ENCODE measurements at regions not wholly inside any gene's neighbourhood (a gene's known extent, or its start where the extent isn't known, plus 50 kb on each side); places are given as distances from the start of the nearest gene placed in this dataset.

GRCh38 chr4:62791386-62791785, 1591.3 kb downstream of the ADGRL3 start:
- ATAC-seq (no peak), DNase-seq (no peak)
- no peak overlapping the region for H3K27ac ChIP-seq (ENCODE audit: low read length)
- no peaks in the 10 kb centered on the region for H3K4me1 ChIP-seq (ENCODE audit: control insufficient read depth, insufficient read depth, low read length)
- 75% methylated on average over 2 of the region's 2 CpGs for WGBS
- H3K27me3 ChIP-seq (ENCODE audit: control insufficient read depth, insufficient read depth) = no peaks in the 10 kb centered on the region
- no peaks in the 10 kb centered on the region for H3K9me3 ChIP-seq (ENCODE audit: control insufficient read depth, low read length)
- no peak overlapping the region for H3K4me3 ChIP-seq (ENCODE audit: low read length)
- intact Hi-C loops (cut with DNase I) = no loop called here

DNA sequence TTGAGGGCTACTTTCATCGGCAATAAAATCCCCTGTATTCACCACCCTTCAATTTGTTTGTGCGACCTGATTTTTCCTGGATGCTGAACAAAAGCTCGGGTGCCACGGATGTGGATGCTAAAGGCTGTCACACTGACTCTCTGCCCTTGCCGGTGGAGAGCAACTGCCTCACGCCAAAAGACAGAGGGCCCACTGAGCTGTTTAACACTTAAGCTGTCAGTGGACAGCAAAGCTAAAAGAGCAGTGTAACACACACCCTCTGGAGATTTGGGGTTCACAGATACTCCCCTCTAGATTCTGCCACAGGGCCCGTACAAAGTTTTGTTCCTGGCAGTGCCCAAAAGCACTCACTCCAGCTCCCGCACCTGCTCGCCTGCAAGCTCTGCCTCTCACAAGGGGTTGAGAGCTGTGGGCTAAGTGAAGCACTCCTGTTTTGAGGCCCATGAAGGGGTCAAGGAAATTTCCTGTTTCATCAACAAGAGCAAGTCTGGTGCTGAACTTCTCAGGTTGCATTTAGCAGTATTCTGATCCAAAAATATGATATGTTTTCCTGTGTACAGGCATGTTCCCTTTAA, 1571.9 kb downstream of the ADGRL3 start:
- Histone ChIP-seq H3K27ac (ENCODE audit: low read length) (no peak overlapping the region), H3K27me3 (ENCODE audit: control insufficient read depth, insufficient read depth) (no peaks in the 10 kb centered on the region), H3K9me3 (ENCODE audit: control insufficient read depth, low read length) (no peaks in the 10 kb centered on the region), H3K4me1 (ENCODE audit: control insufficient read depth, insufficient read depth, low read length) (no peaks in the 10 kb centered on the region), H3K4me3 (ENCODE audit: low read length) (no peak overlapping the region)
- peak in 1 of 3 donors; percentile 18 for DNase-seq
- no peak for ATAC-seq
- WGBS = 60% methylated on average over 9 of the region's 9 CpGs
- intact Hi-C loops (cut with DNase I) = no loop called here

GRCh38 chr4:62740296-62740695, 1540.2 kb downstream of the ADGRL3 start:
- H3K9me3 ChIP-seq (ENCODE audit: control insufficient read depth, low read length) = no peaks in the 10 kb centered on the region
- no peak overlapping the region for H3K27ac ChIP-seq (ENCODE audit: low read length)
- no peak for DNase-seq
- no peak overlapping the region for H3K4me3 ChIP-seq (ENCODE audit: low read length)
- H3K4me1 ChIP-seq (ENCODE audit: control insufficient read depth, insufficient read depth, low read length) = no peaks in the 10 kb centered on the region
- 75% methylated on average over 6 of the region's 6 CpGs for WGBS
- intact Hi-C loops (cut with DNase I) = no loop called here
- no peak for ATAC-seq
- H3K27me3 ChIP-seq (ENCODE audit: control insufficient read depth, insufficient read depth) = no peaks in the 10 kb centered on the region

GRCh38 chr4:62717154-62717553, 1517.0 kb downstream of the ADGRL3 start:
- Histone ChIP-seq H3K4me3 (ENCODE audit: low read length) (no peak overlapping the region), H3K27me3 (ENCODE audit: control insufficient read depth, insufficient read depth) (no peaks in the 10 kb centered on the region), H3K4me1 (ENCODE audit: control insufficient read depth, insufficient read depth, low read length) (no peaks in the 10 kb centered on the region), H3K27ac (ENCODE audit: low read length) (no peak overlapping the region), H3K9me3 (ENCODE audit: control insufficient read depth, low read length) (no peaks in the 10 kb centered on the region)
- 67% methylated on average over 2 of the region's 2 CpGs for WGBS
- ATAC-seq (no peak), DNase-seq (no peak)
- intact Hi-C loops (cut with DNase I) = no loop called here

GRCh38 chr4:62711575-62711974, 1511.4 kb downstream of the ADGRL3 start:
- Histone ChIP-seq H3K9me3 (ENCODE audit: control insufficient read depth, low read length) (no peaks in the 10 kb centered on the region), H3K4me3 (ENCODE audit: low read length) (no peak overlapping the region), H3K4me1 (ENCODE audit: control insufficient read depth, insufficient read depth, low read length) (no peaks in the 10 kb centered on the region), H3K27ac (ENCODE audit: low read length) (no peak overlapping the region), H3K27me3 (ENCODE audit: control insufficient read depth, insufficient read depth) (no peaks in the 10 kb centered on the region)
- WGBS = 64% methylated on average over 1 of the region's 1 CpG
- intact Hi-C loops (cut with DNase I) = no loop called here
- no peak for ATAC-seq
- no peak for DNase-seq

DNA sequence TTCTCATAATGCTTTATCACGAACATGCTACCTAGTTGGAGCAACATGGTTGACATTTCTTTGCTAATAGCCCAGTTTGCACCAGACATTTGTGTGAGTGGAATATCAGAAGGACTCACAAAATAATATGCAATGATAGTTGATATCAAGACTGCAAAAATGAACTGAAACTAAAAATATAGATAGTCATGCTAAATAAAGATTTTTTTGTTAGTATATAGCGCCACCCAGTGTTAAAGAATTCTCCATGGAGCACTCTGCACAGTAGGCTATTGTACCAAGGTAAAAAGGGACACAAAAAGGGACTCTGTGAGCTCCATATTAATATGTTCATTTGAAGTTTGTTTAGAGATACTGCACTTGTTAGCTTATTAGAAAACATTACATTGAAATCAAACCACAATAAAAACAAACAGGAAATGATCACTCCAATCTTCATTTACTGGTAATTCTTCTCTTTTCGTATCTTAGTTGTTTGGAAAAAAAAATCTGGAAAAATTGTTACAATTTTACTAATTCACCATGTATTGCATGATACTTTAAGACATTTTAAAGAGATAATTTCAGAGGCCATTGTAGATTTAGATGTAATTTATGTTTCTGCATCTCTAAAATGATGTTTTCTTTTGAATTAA, 1509.6 kb downstream of the ADGRL3 start:
- no peaks in the 10 kb centered on the region for H3K9me3 ChIP-seq (ENCODE audit: control insufficient read depth, low read length)
- ATAC-seq (peak; percentile 48 to 57), DNase-seq (no peak)
- 45% methylated on average over 3 of the region's 3 CpGs for WGBS
- intact Hi-C loops (cut with DNase I) = no loop called here
- no peaks in the 10 kb centered on the region for H3K27me3 ChIP-seq (ENCODE audit: control insufficient read depth, insufficient read depth)
- H3K27ac ChIP-seq (ENCODE audit: low read length) = no peak overlapping the region
- no peaks in the 10 kb centered on the region for H3K4me1 ChIP-seq (ENCODE audit: control insufficient read depth, insufficient read depth, low read length)
- H3K4me3 ChIP-seq (ENCODE audit: low read length) = peak overlapping the region; percentile 5

DNA sequence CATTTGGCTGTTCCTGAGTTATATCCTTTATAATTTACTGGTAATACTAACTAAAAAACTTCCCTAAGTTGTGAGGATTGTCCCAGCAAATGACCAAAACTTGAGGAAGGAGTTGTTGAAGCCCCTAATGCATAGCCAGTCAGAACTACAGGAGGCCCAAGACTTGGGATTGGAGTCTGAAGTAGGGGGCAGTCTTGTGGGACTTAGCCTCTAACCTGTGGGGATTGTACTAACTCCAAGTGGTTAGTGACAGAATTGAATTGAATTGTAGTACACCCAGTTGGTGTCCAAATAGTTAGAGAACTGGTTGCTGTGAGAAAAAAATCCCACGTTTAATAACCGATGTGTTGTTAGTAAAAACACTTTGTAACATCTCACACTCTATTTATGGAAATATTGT, 1506.3 kb downstream of the ADGRL3 start:
- intact Hi-C loops (cut with DNase I) = no loop called here
- Histone ChIP-seq H3K9me3 (ENCODE audit: control insufficient read depth, low read length) (no peaks in the 10 kb centered on the region), H3K4me1 (ENCODE audit: control insufficient read depth, insufficient read depth, low read length) (no peaks in the 10 kb centered on the region), H3K4me3 (ENCODE audit: low read length) (no peak overlapping the region), H3K27ac (ENCODE audit: low read length) (no peak overlapping the region), H3K27me3 (ENCODE audit: control insufficient read depth, insufficient read depth) (no peaks in the 10 kb centered on the region)
- no peak for ATAC-seq
- DNase-seq = no peak
- whole genome bisulfite sequencing = 89% methylated on average over 2 of the region's 2 CpGs

DNA sequence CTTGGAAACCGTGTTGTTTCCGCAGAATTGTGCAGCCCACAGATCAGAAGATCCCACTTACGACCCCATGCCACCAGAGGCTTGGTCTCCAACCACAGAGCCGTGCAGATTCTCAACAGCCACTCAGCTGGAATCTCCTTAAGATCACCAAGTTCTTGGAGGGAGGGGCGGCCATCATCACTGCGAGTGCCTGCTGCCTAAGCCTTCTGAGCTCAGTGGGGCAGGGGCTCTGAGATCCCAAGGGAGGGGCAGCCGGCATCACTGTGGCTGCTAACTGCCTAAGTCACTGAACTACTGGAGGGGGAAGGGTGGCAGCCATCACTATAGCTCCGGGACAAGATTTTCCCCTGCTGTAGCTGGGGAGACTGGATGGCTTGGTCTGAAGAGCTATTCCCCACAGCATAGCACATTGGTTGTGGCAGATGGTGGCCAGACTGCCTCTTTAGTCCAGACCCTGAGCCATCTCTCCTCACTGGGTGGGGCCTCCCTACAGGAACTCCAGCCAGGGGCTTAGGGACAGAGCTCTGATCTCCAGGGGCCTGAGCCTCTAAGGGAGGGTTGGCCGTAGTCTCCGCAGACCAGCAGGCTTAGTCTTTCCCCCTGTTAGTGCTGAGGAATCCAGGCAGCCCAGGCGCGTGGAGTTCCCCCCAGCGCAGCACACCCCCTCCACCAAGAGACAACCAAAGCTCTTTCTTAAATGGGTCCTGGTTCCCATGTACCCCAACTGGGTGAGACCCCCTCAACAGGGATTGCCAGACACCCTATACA, 1483.9 kb downstream of the ADGRL3 start:
- H3K27ac ChIP-seq (ENCODE audit: low read length) = no peak overlapping the region
- no peak overlapping the region for H3K4me3 ChIP-seq (ENCODE audit: low read length)
- no peaks in the 10 kb centered on the region for H3K27me3 ChIP-seq (ENCODE audit: control insufficient read depth, insufficient read depth)
- DNase-seq (no peak), ATAC-seq (no peak)
- no peaks in the 10 kb centered on the region for H3K4me1 ChIP-seq (ENCODE audit: control insufficient read depth, insufficient read depth, low read length)
- WGBS = 91% methylated on average over 13 of the region's 13 CpGs
- no peaks in the 10 kb centered on the region for H3K9me3 ChIP-seq (ENCODE audit: control insufficient read depth, low read length)
- intact Hi-C loops (cut with DNase I) = no loop called here

DNA sequence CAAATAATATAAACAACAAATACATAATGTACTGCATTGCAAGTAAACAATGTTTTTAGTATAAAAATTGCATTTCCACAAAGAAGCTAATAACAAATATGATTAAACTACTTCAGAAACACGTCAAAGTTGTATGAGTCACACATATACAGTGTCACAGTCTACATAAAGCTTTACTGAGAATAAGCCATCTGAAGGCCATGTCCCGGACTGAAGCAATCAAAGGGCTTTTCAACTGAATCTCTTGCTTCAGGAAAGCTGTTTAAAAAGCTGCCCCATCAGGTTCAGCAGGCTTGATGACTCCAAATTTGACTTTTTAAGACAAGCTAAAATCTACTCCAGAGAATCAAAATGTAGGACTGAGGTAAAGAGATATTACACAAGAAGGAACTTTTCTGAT, 1476.8 kb downstream of the ADGRL3 start:
- DNase-seq (no peak), ATAC-seq (no peak)
- intact Hi-C loops (cut with DNase I) = no loop called here
- Histone ChIP-seq H3K27ac (ENCODE audit: low read length) (no peak overlapping the region), H3K4me3 (ENCODE audit: low read length) (no peak overlapping the region), H3K4me1 (ENCODE audit: control insufficient read depth, insufficient read depth, low read length) (no peaks in the 10 kb centered on the region), H3K27me3 (ENCODE audit: control insufficient read depth, insufficient read depth) (no peaks in the 10 kb centered on the region), H3K9me3 (ENCODE audit: control insufficient read depth, low read length) (no peaks in the 10 kb centered on the region)
- WGBS = 70% methylated on average over 2 of the region's 2 CpGs

- peak in 1 of 2 donors; percentile 57 for ATAC-seq
- Histone ChIP-seq H3K4me3 (ENCODE audit: low read length) (no peak overlapping the region), H3K9me3 (ENCODE audit: control insufficient read depth, low read length) (no peaks in the 10 kb centered on the region), H3K27ac (ENCODE audit: low read length) (no peak overlapping the region), H3K27me3 (ENCODE audit: control insufficient read depth, insufficient read depth) (no peaks in the 10 kb centered on the region), H3K4me1 (ENCODE audit: control insufficient read depth, insufficient read depth, low read length) (no peaks in the 10 kb centered on the region)
- intact Hi-C loops (cut with DNase I) = no loop called here
- DNase-seq = no peak
- WGBS = 29% methylated on average over 2 of the region's 2 CpGs
These were observed 1470.4 kb downstream of the ADGRL3 start for GRCh38 chr4:62670514-62670913.

- Histone ChIP-seq H3K27me3 (ENCODE audit: control insufficient read depth, insufficient read depth) (no peaks in the 10 kb centered on the region), H3K27ac (ENCODE audit: low read length) (no peak overlapping the region), H3K9me3 (ENCODE audit: control insufficient read depth, low read length) (no peaks in the 10 kb centered on the region), H3K4me3 (ENCODE audit: low read length) (no peak overlapping the region), H3K4me1 (ENCODE audit: control insufficient read depth, insufficient read depth, low read length) (no peaks in the 10 kb centered on the region)
- intact Hi-C loops (cut with DNase I) = no loop called here
- WGBS = 68% methylated on average over 4 of the region's 4 CpGs
- ATAC-seq = no peak
- no peak for DNase-seq
These were observed 1461.7 kb downstream of the ADGRL3 start for GRCh38 chr4:62661821-62662220.

Measured in right cardiac atrium (tissue), 5 donors.